HG03095 (cell line): ENCODE measurements at regions not wholly inside any gene's neighbourhood (a gene's known extent, or its start where the extent isn't known, plus 50 kb on each side); places are given as distances from the start of the nearest gene placed in this dataset.

Experiments
- ATAC-seq: cut with Tn5 transposase; IDR thresholded peaks from one replicate; pipeline ENCODE4 v1.9.1; 2021; ENCODE audit warnings: moderate library complexity; ENCODE audit not compliant: unreplicated experiment

DNA sequence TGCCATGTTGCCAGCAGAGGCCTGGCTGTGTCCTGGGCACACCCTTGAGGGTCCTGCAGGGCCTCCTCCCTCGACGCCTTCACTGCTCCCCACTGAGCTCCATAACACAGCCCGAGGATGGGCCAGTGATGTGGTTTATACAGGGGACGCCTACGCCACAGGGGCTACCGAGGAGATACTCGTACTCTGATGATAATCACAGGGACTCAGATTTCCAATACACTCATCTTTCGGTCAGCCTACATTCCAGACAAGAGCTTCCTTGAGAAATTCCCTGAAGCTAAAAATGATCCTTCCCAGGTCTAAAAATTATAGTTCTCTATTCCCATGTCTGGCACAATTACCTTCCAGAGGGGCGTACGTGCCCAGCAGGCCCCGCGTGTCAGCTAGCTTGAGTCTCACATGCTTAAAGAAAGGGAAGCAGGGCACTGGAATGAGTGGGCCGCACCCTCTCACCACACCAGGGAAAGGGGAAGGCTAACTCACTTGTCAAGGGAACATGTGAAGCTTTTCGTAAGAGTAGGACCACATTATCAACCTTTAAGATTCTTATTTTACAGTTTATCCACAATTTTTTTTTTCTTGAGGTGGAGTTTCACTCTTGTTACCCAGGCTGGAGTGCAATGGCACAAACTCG is 159.5 kb upstream of the NDUFV2 start:
- no peak for ATAC-seq

DNA sequence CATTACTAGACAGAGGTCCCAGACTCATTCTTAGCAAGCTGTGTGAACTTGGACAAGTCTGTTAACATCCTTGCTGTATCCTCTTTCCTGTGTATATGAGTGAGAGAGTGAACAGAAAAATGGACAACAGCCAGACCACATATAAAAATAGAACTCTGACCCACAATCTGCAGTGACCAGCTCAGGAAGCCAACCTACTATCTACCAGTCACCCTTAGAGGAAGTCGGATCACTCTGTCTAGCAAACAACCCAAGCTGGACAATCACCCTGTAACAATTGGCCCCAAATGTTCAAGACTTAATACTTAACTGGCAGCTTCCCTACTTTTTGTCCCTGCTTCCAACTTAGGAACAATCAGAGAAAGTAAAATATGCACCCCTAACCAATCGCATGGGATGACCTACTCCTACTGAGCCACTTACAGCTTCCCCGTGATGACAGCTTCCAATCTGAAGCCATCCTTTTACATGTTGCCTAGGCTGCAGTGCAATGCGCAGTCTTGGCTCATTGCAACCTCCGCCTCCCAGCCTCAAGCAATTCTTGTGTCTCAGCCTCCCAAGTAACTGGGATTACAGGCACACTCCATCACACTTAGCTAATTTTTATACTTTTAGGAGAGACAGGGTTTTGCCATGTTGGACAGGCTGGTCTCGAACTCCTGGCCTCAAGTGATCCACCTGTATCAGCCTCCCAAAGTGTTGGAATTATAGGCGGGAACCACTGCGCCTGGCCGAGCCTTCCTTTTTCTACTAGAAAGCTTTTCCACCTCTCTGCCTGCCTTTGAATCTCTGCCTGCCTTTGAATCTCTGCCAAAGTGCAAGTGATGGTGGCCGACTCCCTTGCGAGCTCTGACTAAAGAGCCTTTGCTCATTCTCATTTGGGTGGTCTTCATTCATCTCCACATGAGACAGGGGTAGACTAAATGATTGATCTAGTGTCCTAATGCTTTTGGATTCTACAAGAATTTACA is 158.3 kb upstream of the NDUFV2 start:
- ATAC-seq: no peak

DNA sequence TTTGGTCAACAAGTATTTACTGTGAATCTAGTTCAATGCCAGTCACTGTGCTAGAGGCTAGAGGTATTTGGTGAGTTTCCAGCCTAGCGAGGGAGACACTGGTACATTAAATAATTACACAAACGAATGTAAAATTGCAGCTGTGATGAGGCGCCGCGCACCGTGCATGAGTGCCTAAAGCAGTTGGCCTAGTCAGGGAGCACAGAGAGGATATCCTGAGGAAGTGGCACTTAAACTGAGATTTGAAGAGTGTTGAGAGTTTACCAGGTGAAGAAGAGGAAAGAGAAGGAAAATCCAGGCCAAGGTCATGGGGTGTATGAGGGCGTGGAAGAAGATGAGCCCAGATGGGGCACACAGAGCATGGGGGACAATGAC is 157.6 kb upstream of the NDUFV2 start:
- ATAC-seq: no peak

DNA sequence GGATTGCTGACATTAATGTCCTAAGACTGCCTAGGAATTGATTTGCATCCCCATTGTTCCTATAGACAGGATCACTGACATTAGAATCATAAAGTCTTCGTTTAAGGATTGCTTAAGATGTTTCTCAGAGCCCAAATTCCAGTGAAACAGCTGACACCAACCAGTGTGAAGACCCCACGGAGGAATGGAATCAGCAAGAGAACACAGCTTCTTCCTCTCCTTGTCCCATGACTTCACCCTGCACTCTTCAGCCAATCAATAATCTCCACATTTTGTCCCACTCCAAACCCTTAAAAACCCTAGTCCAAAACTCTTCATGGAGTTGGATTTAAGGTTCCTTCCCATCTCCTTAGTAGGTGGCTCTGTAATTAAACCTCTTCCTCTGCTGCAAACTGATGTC is 157.0 kb upstream of the NDUFV2 start:
- no peak for ATAC-seq

DNA sequence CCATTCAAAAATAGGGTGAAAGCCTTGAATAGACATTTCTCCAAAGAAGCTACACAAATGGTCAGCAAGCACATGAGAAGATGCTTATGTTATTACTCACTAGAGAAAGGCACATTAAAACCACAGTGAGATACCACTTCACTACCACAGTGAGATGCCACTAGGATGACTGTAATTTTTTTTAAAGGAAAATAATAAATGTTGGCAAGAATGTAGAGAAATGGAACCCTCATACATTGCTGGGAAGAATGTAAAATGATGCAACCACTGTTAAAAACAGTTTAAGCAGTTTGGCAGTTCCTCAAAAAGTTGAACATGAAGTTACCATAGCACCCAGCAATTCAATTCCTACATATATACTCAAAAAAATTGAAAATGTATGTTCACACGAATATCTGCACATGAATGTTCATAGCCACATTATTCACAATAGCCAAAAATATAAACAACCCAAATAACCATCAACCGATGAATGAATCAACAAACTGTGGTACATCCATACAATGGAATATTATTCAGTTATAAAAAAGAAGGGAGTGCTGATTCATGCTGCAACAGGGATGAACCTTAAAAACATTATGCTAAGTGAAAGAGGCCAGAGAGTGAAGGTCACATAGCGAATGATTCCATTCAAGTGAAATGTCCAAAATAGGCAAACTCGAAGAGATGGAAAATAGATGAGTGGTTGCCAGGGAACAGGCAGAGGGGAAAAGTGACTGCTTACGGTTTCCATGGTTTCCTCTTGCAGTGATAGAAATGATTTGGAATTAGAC is 156.2 kb upstream of the NDUFV2 start:
- no peak for ATAC-seq

DNA sequence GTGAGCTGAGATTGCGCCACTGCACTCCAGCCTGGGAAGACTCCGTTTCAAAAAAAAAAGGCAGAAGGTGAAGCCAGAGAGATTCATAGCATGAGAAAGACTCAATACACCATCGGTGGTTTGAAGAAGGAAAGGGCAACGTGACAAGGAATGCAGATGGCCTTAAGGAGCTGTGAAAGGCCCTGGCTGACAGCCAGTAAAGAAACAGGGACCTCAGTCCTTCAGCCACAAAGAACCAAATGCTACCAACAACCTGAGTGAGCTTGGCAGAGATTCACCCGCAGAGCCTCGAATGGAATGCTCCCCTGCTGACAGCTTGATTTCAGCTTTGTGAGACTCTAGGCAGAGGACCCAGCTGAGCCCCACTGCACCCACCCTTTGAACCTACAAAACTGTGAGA is 154.9 kb upstream of the NDUFV2 start:
- ATAC-seq: no peak

DNA sequence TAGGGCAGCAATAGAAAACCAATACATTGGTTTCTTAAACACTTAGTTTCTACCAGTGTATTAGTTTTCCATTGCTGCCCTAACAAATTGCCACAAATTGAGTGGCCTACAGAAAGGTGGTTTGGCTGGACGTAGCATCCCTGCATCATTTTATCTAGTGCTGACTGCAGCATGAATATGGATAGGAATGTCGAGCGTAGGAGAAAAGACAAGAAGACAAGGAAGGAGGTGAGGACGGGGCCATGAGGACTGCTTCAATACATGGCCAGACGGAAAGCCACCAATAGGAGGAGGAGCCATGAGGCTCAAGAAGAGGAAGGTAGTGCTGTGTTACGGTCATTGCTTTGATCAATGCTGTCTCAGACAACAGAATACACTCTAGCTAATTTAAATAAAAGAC is 154.5 kb upstream of the NDUFV2 start:
- no peak for ATAC-seq

DNA sequence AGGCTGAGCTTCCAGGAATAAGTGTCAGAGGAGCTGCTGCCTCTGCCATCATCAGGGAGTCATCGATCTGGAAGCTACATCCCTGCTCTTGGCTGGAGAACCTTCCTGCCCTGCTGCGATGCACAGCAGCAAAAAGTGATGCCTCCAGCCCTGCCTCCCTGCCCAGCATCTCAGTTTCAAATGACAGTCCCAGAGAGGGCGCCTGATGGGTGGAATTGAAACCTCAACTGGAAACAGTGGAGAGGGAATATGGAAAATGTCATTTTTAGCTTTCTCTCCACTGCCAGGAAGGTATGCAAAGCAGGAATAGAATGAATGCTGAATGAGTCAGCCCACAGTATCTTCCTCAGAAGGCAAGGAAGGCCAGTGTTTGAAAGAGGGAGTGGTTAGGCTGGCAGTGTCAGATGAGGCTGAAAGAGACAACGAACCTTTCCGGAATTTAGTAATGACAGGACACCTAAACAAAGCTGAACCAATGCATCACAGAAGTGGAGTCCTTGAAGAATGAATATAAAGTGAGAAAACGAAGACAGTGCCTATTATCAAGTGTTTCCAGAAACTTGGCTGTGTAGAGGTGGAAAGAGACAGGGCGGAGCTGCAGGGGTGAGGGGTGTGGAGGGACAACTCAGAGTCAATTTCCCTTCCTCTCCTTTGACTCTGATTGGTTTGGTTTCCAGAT is 153.9 kb upstream of the NDUFV2 start:
- ATAC-seq: no peak

DNA sequence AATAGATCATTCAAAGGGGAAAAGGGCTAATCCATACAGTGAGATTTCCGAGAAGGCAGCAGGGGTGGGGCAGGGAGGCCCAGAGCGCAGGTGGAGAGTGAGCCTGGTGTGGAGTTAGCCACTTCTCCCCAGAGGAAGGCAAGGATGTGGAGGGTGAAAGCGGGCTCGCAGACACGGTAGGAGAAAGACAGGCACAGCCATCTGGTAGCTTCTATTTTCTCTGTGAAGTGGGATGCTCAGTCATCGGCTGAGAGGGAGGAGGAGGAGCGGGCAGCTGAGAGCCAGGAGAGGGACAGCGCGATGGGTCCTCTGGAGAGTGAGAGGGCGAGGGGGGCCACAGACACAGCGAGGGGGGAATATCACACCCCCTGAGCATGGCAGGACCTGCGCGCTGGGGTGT is 153.3 kb upstream of the NDUFV2 start:
- ATAC-seq: no peak

DNA sequence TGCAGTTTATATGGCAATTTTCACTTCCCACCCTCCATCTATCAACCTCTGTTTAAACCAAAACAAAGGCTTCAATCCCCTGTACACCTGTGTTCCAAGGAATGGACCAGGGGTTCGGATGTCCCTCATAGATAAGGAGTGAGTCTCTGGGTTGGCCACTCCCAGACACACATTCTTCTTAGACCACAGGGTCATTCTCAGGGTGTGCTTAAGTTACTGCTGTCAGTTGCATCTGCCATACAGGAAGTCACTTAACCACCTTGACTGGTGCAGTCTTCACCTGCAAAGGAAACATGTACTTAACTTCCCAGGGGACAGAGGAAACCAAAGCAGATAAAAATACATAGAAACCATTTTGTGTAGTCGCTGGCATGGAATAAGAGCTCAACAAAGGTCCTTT is 151.0 kb upstream of the NDUFV2 start:
- ATAC-seq: peak; percentile 63

DNA sequence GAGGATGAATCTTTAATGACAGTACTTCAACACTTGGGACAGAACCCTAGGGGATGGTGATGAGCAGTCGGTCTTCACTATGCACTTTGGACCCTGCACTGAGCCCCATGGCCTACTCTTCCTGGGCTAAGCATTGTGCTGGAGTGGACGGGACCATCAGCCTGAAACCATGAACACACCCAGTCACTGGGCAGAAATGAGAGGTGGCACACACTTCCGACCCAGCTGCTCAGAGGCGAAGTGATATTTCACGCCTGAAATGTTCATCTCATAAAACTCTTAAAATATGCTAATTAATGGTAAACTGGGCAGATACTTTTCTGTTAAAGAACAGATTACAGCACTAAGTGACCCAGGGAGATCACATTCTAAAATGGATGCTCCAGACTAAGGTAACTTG is 150.3 kb upstream of the NDUFV2 start:
- no peak for ATAC-seq

DNA sequence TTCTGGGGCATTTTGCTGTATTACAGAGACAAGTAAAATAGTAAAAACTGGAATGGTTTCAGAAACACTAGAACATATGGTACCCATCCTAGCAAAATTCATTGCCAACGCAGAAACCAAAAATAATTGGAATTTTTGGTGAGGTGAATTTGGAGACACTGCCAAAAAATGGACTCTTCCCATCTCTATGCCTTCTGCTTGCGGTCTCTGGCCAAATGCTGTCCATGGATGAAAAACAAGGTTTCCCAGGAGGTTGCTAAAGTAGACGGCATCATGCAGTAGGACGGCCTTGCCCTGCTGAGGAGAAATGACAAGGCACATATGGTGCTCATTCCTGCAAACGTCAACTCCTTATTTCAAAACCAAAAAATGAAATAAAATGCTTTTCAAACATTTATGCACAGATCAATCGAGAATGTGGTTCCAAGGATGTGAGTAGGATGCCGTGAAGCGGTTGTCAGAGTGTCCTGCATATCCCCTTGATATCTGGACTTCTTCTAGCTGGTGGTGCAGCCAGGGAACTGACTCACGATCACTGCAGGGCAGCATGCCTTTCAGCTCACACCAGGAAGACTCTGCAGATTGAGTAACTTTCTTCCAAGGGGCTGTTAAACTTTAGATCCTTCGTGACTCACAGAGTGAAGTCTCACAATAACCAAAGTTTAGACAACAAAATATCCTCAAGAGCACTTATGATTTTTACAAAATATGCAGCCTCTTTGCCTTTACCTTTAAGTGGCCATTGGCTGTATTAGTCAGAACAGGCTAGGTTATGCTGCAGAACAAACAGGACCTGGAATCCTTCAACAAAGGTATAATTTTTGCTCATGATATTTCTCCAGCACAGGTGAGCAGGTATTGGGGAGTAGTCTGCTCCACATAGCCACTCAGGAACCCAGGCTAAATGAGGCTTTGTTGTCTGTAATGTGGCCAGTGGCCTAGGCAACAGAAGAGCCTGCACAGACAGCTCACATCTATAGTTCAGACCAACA is 149.4 kb upstream of the NDUFV2 start:
- ATAC-seq: no peak

DNA sequence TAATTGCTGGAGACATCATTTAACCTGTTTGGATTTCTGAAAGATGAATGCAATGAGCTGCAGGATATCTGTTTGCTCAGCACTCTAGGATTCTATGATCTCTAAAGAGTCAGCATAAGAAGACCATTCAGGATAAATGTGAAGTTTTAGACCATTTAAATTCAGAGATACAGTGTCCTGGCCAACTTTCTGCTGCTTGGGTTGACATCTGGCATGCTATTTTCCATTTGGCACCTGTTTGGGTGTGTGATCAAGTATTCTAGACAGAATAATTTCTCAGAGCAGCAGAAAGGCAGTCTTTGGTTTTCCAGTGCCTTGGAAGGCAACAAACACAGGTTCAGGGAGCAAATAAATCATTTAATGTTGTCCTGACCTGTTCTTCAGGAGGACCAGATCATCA is 144.8 kb upstream of the NDUFV2 start:
- no peak for ATAC-seq

DNA sequence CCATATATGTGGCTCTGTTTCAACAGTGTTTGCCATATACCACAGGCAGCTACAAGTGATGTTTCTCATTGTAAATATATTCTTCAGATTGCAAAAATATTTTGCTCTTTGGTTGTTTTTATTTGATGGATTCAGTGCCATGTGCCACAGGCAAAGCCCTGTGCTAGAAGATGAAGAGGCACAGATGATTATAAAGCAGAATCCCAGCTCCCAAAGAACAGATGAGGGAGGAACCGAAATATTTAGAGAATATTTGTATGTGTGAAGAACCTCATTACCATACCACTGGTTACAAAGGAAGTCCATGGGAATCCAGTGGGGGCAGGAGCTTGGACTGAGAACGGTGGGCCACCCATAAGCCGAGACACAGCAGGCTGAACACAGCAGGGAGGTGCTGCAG is 143.8 kb upstream of the NDUFV2 start:
- ATAC-seq: no peak

DNA sequence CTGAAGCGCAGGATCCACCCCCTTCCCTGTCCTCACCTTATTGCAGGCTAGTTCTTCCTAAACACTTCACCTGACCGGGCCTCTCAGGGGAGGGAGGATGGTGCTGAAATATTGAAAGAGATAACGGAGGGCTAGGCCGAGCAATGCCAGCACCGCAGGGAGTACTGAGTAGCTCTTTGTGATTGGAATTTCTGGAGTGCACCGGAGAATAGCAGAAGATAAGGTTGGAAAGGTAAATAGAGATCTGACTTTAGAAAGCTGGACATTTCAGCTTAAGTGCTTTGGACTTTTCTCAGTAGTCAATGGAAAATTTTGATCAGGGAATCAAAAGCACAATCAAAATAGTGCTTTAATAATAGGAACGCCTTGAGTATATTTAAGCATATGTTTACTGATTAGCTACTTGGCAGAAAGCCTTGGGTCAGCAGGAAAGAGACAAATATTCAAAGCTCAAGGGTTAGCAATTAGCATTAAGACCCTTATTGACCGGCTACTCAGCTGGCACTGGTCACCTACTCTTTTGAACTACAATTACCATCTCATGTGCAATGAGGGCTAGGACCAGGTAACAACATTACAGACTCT is 142.9 kb upstream of the NDUFV2 start:
- no peak for ATAC-seq

DNA sequence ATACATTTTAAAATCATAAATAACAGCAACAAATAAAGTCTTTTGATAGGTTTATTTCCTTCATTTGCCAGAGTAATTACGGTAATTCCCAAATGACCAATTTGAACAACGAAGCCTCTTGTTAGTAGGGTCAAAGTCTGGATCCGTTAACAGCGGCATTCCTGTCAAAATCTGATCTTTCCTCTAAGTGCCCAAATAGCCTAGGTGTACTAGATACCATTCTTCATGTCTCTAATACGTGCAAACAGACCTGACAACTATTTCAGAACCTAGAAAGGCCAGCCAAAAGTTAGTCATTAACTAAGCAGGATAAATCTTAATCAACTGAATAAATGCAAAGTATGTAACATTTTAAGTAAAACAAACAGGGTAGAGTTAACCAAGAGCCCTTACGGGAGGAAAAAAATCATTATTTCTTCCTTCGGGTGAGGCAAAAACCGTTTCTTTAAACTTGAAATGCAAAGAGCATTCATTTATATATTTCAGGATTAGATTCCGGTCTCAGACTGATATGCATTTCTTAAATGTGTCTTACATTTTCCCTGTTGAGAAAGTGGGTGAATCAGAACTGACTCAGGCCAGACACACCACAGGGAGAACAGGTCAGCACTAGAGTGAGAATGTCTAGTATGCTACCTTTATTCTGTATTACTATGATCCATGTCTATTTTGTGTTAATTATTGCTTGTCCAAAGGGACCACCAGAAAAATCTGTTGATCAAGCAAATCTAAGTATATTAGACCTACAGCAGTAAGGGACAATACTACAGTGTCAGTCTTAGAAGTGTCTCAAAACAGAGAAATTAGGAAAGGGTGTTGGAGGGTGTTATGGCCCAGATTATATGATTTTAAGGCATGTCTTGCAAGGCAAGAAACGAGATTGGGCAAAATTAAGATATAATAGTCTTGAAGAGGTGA is 141.5 kb upstream of the NDUFV2 start:
- no peak for ATAC-seq

DNA sequence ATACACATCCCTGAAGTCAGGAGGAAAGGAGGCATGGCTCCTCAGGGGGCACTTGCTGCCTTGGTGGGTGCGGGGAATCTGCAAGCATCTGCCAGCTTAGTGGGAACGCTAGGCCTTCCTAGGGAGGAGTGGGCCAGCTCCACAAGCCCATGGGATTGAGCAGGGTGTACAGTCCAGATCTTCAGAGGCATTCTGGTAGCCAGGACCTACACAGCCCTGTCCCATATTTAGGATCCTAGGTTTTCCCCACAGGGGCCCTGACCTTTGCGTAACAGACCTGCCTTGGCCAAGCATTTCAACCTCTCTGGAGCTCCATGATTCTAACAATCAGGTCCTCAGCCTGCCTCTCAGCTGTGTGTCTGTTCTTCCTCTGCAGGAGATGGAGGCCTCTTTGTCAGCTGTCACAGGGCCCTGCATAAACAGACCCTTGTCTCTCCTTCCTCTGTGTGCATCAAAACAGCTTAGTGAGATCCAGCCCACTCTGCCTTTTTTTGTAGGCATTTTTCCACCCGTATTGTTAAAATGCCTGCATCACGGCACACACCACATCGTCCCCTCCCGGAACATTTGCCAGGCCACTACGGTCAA is 140.2 kb upstream of the NDUFV2 start:
- ATAC-seq: no peak
